SU-DHL-6 (cell line): ENCODE measurements at regions not wholly inside any gene's neighbourhood (a gene's known extent, or its start where the extent isn't known, plus 50 kb on each side); places are given as distances from the start of the nearest gene placed in this dataset.

ENCODE experiments used
- H2AFZ ChIP-seq: fragments of 200-600 bp; sonication (generic); 2 replicates; pipeline ENCODE4 v1.6.1; 2014; ENCODE audit warnings: low read depth, mild to moderate bottlenecking, moderate library complexity, mixed read lengths, antibody characterized with exemption, low read length; ENCODE audit not compliant: severe bottlenecking
- H3F3A ChIP-seq: fragments of 200-600 bp; shearing (Covaris generic); 2 replicates; pipeline ENCODE4 v1.6.0; 2016; ENCODE audit warnings: antibody characterized with exemption, mild to moderate bottlenecking; ENCODE audit not compliant: insufficient read depth
- H3K27ac ChIP-seq: fragments of 200-600 bp; sonication (generic); 2 replicates; pipeline ENCODE4 v1.5.1; 2016; ENCODE audit warnings: low read depth, mild to moderate bottlenecking, low read length, moderate library complexity, mixed read lengths
- H3K27me3 ChIP-seq: fragments of 200-600 bp; sonication (generic), shearing (Covaris generic); 2 replicates; pipeline ENCODE4 v1.6.0; 2014; ENCODE audit warnings: mild to moderate bottlenecking, low read length
- H3K36me3 ChIP-seq: fragments of 200-600 bp; sonication (generic); 2 replicates; pipeline ENCODE4 v1.6.1; 2014; ENCODE audit warnings: mild to moderate bottlenecking, low read length, mixed read lengths
- H3K4me2 ChIP-seq: fragments of 300-600, 200-600 bp; shearing (Covaris generic), sonication (generic); 2 replicates; pipeline ENCODE4 v1.6.0; 2014; ENCODE audit warnings: low read length, low read depth, mild to moderate bottlenecking; ENCODE audit not compliant: poor library complexity, severe bottlenecking
- H3K4me3 ChIP-seq: fragments of 200-600 bp; sonication (generic); 2 replicates; pipeline ENCODE4 v1.5.1; 2014; ENCODE audit warnings: antibody characterized with exemption, low read length, mild to moderate bottlenecking, mixed read lengths; ENCODE audit not compliant: insufficient read depth, poor library complexity, severe bottlenecking
- H3K79me2 ChIP-seq: fragments of 200-600 bp; sonication (generic); 2 replicates; pipeline ENCODE4 v1.6.1; 2014; ENCODE audit warnings: mild to moderate bottlenecking, low read length, moderate library complexity; ENCODE audit not compliant: insufficient read depth
- H3K9ac ChIP-seq: fragments of 200-600 bp; sonication (generic); 2 replicates; pipeline ENCODE4 v1.7.0; 2014; ENCODE audit warnings: mild to moderate bottlenecking, low read length
- H3K9me2 ChIP-seq: fragments of 200-600 bp; sonication (generic); replicated peaks from 2 replicates; pipeline ENCODE4 v1.6.1; 2014; ENCODE audit warnings: low read length; ENCODE audit not compliant: insufficient read depth
- H3K9me3 ChIP-seq: fragments of 200-600 bp; sonication (generic); 2 replicates; pipeline ENCODE4 v1.6.1; 2014; ENCODE audit warnings: low read length, mixed read lengths; ENCODE audit not compliant: insufficient read depth
- H4K20me1 ChIP-seq: fragments of 200-600 bp; sonication (generic); 2 replicates; pipeline ENCODE4 v1.6.1; 2014; ENCODE audit warnings: low read depth, mild to moderate bottlenecking, antibody characterized with exemption, low read length, moderate library complexity, mixed read lengths
- CTCF ChIP-seq: fragments of 200-600 bp; sonication (generic); IDR thresholded peaks from one replicate; pipeline ENCODE4 v1.5.1; 2017; ENCODE audit warnings: antibody characterized with exemption, mild to moderate bottlenecking, low read length, moderate library complexity; ENCODE audit not compliant: insufficient read depth, poor library complexity, severe bottlenecking
- EZH2phosphoT487 ChIP-seq: fragments of 200-600 bp; sonication (generic), shearing (Covaris generic); conservative IDR thresholded peaks from 2 replicates; pipeline ENCODE4 v1.6.1; 2018; ENCODE audit warnings: mild to moderate bottlenecking, antibody characterized with exemption, low read length, moderate library complexity, mixed read lengths

GRCh38 chr2:67880291-67880761 lies 182.5 kb downstream of the C1D start:
- Histone ChIP-seq H3K4me3 (no peak overlapping the region), H3K79me2 (no peaks in the 10 kb centered on the region), H4K20me1 (no peaks in the 10 kb centered on the region), H3K36me3 (no peaks in the 10 kb centered on the region), H3K9me3 (no peaks in the 10 kb centered on the region), H3K9me2 (no peaks in the 10 kb centered on the region), H3K4me2 (no peak overlapping the region), H3F3A (no peaks in the 10 kb centered on the region), H3K9ac (no peak overlapping the region), H2AFZ (no peak overlapping the region), H3K27me3 (no peaks in the 10 kb centered on the region), H3K27ac (no peak overlapping the region)
- TF ChIP-seq EZH2phosphoT487 (no peak), CTCF (no peak)

- H3K9me2 ChIP-seq: no peaks in the 10 kb centered on the region
- H3K4me3 ChIP-seq: no peak overlapping the region
- H2AFZ ChIP-seq: no peak overlapping the region
- no peaks in the 10 kb centered on the region for H4K20me1 ChIP-seq
- no peaks in the 10 kb centered on the region for H3K27me3 ChIP-seq
- H3K9me3 ChIP-seq: no peaks in the 10 kb centered on the region
- H3K9ac ChIP-seq: no peak overlapping the region
- H3K27ac ChIP-seq: no peak overlapping the region
- TF ChIP-seq EZH2phosphoT487 (no peak), CTCF (no peak)
- H3K79me2 ChIP-seq: no peaks in the 10 kb centered on the region
- no peak overlapping the region for H3K4me2 ChIP-seq
- no peaks in the 10 kb centered on the region for H3F3A ChIP-seq
- no peaks in the 10 kb centered on the region for H3K36me3 ChIP-seq
Measured at GRCh38 chr2:67881816-67882215, 181.0 kb downstream of the C1D start.

- Histone ChIP-seq H3K9ac (no peak overlapping the region), H3K79me2 (no peaks in the 10 kb centered on the region), H3K4me2 (no peak overlapping the region), H3K27me3 (no peaks in the 10 kb centered on the region), H3F3A (no peaks in the 10 kb centered on the region), H3K4me3 (no peak overlapping the region), H3K9me3 (no peaks in the 10 kb centered on the region), H2AFZ (no peak overlapping the region), H3K36me3 (no peaks in the 10 kb centered on the region), H3K9me2 (no peaks in the 10 kb centered on the region), H3K27ac (no peak overlapping the region), H4K20me1 (no peaks in the 10 kb centered on the region)
- no peak for TF ChIP-seq EZH2phosphoT487
- TF ChIP-seq CTCF: no peak
Measured at GRCh38 chr2:67883316-67884087, 179.3 kb downstream of the C1D start.
